IMR-90 (cell line): ENCODE measurements at regions not wholly inside any gene's neighbourhood (a gene's known extent, or its start where the extent isn't known, plus 50 kb on each side); places are given as distances from the start of the nearest gene placed in this dataset.

Source experiments
- BHLHE40 ChIP-seq: fragments of 150-350 bp; IDR thresholded peaks from 2 replicates; pipeline ENCODE4 v1.6.1; 2016; ENCODE audit warnings: mild to moderate bottlenecking, low read depth, low read length
- CEBPB ChIP-seq: IDR thresholded peaks from 2 replicates; pipeline ENCODE4 v1.6.1; 2012; ENCODE audit warnings: low read depth, low read length, improper control_type of control experiment
- ELK1 ChIP-seq: fragments of 150-350 bp; IDR thresholded peaks from 2 replicates; pipeline ENCODE4 v1.6.1; 2016; ENCODE audit warnings: low read depth, mild to moderate bottlenecking, low read length, moderate library complexity, borderline replicate concordance
- MAFK ChIP-seq: IDR thresholded peaks from 2 replicates; pipeline ENCODE4 v1.6.1; 2012; ENCODE audit warnings: low read depth, low read length, improper control_type of control experiment
- MAZ ChIP-seq: IDR thresholded peaks from 2 replicates; pipeline ENCODE4 v1.6.1; 2012; ENCODE audit warnings: low read depth, mild to moderate bottlenecking, low read length, improper control_type of control experiment, moderate library complexity, borderline replicate concordance
- MXI1 ChIP-seq: IDR thresholded peaks from 2 replicates; pipeline ENCODE4 v1.6.1; 2012; ENCODE audit warnings: low read depth, mild to moderate bottlenecking, low read length, moderate library complexity, borderline replicate concordance
- NFE2L2 ChIP-seq: fragments of 150-350 bp; IDR thresholded peaks from 2 replicates; pipeline ENCODE4 v1.6.1; 2016; ENCODE audit warnings: low read depth, mild to moderate bottlenecking, low read length
- POLR2A ChIP-seq: IDR thresholded peaks from 2 replicates; pipeline ENCODE4 v1.6.1; 2012; ENCODE audit warnings: mild to moderate bottlenecking, low read depth, low read length
- RAD21 ChIP-seq: IDR thresholded peaks from 2 replicates; pipeline ENCODE4 v1.6.1; 2012; ENCODE audit warnings: low read length, improper control_type of control experiment
- RFX5 ChIP-seq: IDR thresholded peaks from 2 replicates; pipeline ENCODE4 v1.8.0; 2012; ENCODE audit warnings: low read depth, mild to moderate bottlenecking, low read length, moderate library complexity
- USF2 ChIP-seq: fragments of 150-350 bp; IDR thresholded peaks from 2 replicates; pipeline ENCODE4 v1.6.1; 2017; ENCODE audit warnings: mild to moderate bottlenecking, antibody characterized with exemption, low read length, low read depth
- TF ChIP-seq, protein P1 (sequence below): conservative IDR thresholded peaks from 2 replicates; pipeline ENCODE4 v1.5.1; 2012; ENCODE audit warnings: mild to moderate bottlenecking, low read depth, low read length, improper control_type of control experiment

DNA sequence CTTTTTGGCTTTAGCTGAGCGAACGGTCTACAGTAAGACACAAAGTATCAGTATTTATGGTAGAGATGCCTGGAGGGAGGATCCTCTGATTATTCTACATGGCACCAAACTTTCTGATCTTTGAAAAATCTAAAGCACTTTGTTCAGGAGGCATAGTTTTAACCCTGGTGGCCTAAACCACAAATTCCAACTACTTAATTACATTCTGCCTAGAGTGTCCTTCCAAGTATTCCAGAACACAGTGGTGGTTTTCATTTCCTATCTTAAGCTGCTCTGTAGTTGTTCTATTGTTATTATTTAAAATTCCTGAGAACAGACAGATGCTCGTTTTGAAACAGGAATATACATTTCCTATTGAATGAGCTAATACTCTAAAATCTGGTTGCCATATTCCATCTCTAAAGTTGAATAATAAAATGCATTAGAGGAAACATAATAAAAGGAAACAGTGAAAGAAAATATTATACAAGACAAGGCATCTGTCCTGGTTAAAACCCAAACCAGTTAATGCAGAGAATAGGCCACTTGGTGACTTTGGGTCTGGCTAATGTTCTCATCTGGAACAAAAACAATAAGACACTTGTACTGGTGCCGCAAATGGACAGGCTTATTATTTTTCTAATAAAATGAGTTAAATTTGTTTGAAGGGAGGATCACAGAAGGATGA lies 657.4 kb downstream of the SPRY1 start:
- TF ChIP-seq, protein P1, sequence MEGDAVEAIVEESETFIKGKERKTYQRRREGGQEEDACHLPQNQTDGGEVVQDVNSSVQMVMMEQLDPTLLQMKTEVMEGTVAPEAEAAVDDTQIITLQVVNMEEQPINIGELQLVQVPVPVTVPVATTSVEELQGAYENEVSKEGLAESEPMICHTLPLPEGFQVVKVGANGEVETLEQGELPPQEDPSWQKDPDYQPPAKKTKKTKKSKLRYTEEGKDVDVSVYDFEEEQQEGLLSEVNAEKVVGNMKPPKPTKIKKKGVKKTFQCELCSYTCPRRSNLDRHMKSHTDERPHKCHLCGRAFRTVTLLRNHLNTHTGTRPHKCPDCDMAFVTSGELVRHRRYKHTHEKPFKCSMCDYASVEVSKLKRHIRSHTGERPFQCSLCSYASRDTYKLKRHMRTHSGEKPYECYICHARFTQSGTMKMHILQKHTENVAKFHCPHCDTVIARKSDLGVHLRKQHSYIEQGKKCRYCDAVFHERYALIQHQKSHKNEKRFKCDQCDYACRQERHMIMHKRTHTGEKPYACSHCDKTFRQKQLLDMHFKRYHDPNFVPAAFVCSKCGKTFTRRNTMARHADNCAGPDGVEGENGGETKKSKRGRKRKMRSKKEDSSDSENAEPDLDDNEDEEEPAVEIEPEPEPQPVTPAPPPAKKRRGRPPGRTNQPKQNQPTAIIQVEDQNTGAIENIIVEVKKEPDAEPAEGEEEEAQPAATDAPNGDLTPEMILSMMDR = no peak
- TF ChIP-seq BHLHE40 = no peak
- TF ChIP-seq POLR2A = no peak
- no peak for TF ChIP-seq RAD21
- no peak for TF ChIP-seq RFX5
- no peak for TF ChIP-seq MXI1
- TF ChIP-seq USF2 = no peak
- no peak for TF ChIP-seq MAFK
- TF ChIP-seq MAZ = no peak
- TF ChIP-seq ELK1 = no peak
- TF ChIP-seq NFE2L2 = no peak
- TF ChIP-seq CEBPB = no peak
